Ovary (tissue), 3 donors: ENCODE measurements at regions not wholly inside any gene's neighbourhood (a gene's known extent, or its start where the extent isn't known, plus 50 kb on each side); places are given as distances from the start of the nearest gene placed in this dataset.

Source experiments
- CTCF ChIP-seq, 3 donors: fragments of 450-650 bp in 2 of 3; fragments of 200-600 bp in 1 of 3; IDR thresholded peaks; one replicate each; pipeline versions ENCODE4 v1.5.1 to v1.8.0; 2016 to 2022; ENCODE audit warnings: antibody characterized with exemption in 3 of 3, mild to moderate bottlenecking in 1 of 3
- EP300 ChIP-seq: sonication (generic); formaldehyde crosslinking; IDR thresholded peaks from one replicate; pipeline ENCODE4 v1.6.1; 2017; ENCODE audit warnings: antibody characterized with exemption
- POLR2A ChIP-seq: fragments of 450-650 bp; IDR thresholded peaks from one replicate; pipeline ENCODE4 v1.6.1; 2017; ENCODE audit warnings: antibody characterized with exemption, mild to moderate bottlenecking, moderate library complexity
- donor health status: DM: no; HTN: no; CAD: no.

GRCh38 chr3:70822669-70823068, 510.2 kb upstream of the MDFIC2 start:
- no peak for TF ChIP-seq POLR2A
- TF ChIP-seq CTCF (IDR thresholded peaks at IDR 0.05), result no peak
- no peak for TF ChIP-seq EP300
